Ovary (tissue), 3 donors: ENCODE measurements at regions not wholly inside any gene's neighbourhood (a gene's known extent, or its start where the extent isn't known, plus 50 kb on each side); places are given as distances from the start of the nearest gene placed in this dataset.

ENCODE experiments used
- CTCF ChIP-seq, 3 donors: fragments of 450-650 bp in 2 of 3; fragments of 200-600 bp in 1 of 3; IDR thresholded peaks; one replicate each; pipeline versions ENCODE4 v1.5.1 to v1.8.0; 2016 to 2022; ENCODE audit warnings: antibody characterized with exemption in 3 of 3, mild to moderate bottlenecking in 1 of 3
- EP300 ChIP-seq: sonication (generic); formaldehyde crosslinking; IDR thresholded peaks from one replicate; pipeline ENCODE4 v1.6.1; 2017; ENCODE audit warnings: antibody characterized with exemption
- POLR2A ChIP-seq: fragments of 450-650 bp; IDR thresholded peaks from one replicate; pipeline ENCODE4 v1.6.1; 2017; ENCODE audit warnings: antibody characterized with exemption, mild to moderate bottlenecking, moderate library complexity
- donor health status: DM: no; HTN: no; CAD: no.

GRCh38 chr10:3497581-3497980, 287.4 kb downstream of the KLF6 start:
- no peak for TF ChIP-seq CTCF (IDR thresholded peaks at IDR 0.05)
- no peak for TF ChIP-seq POLR2A
- no peak for TF ChIP-seq EP300
